GM18867 (cell line): ENCODE measurements at regions not wholly inside any gene's neighbourhood (a gene's known extent, or its start where the extent isn't known, plus 50 kb on each side); places are given as distances from the start of the nearest gene placed in this dataset.
A peak's percentile ranks its signal among the peaks of the same experiment; 100 is the strongest.
"Not testable (repeated sequence)": the region's sequence is repeated elsewhere in the genome, so short reads cannot be mapped to it uniquely, and the experiment has no call there.

ENCODE experiments used
- ATAC-seq: cut with Tn5 transposase; IDR thresholded peaks from one replicate; pipeline ENCODE4 v1.9.1; 2021; ENCODE audit warnings: mild to moderate bottlenecking, moderate library complexity; ENCODE audit not compliant: unreplicated experiment

GRCh38 chr9:15047028-15047551 is 136.9 kb upstream of the FREM1 start:
- ATAC-seq, result no peak

GRCh38 chr9:15033316-15033715 is 123.1 kb upstream of the FREM1 start:
- no peak for ATAC-seq

GRCh38 chr9:15032860-15033259 is 122.6 kb upstream of the FREM1 start:
- ATAC-seq, result no peak

GRCh38 chr9:15021146-15021545 is 110.9 kb upstream of the FREM1 start:
- ATAC-seq, result no peak

DNA sequence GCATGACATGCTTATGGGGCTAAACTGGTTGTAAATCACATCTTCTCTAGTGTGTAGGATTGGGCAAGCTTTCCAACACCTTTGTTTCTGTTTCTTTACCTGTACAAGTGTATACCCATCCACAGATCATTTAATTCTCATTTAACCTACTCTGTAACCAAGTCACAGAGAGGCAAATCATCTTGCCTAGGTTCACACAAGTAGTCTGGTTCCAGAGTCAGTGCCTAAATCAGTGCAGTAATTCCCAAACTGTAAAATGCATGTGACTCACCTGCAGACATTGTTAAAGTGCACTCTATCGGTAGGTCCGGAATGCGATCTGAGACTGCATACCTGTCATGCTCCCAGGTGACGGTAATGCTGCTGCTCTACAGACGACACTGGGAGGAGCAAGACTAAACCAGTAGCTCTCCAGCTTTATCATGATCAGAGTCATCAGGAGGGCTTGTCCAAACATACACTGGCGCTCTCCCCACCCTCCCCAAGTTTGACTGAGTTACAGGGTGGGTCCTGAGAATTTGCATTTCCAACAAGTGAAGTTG is 107.9 kb upstream of the FREM1 start:
- ATAC-seq, result no peak

DNA sequence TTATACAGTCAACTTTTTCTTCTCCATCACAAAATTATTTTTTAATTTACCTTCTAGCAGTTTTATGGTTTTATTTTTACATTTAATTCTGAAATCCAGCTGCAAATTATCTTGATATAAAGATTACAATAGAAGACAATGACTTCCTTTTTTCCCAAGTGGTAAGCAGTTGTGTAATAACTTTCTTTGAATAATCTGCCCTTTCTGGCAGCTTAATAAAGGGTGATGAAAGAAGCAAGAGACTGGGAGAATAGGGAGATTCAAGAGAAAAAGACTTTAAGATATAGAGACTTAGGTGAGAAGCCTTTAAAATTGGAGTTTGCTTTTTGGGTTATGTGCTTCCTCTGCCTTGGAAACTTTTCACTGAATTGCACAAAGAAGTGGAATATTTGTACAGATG is 100.4 kb upstream of the FREM1 start:
- no peak for ATAC-seq

GRCh38 chr9:15007698-15008097 is 97.5 kb upstream of the FREM1 start:
- ATAC-seq, result no peak

- ATAC-seq, result no peak
Observed at GRCh38 chr9:14994738-14995137, 84.5 kb upstream of the FREM1 start.

- ATAC-seq, result no peak
Observed at GRCh38 chr9:14993901-14994554, 83.8 kb upstream of the FREM1 start.

- no peak for ATAC-seq
Observed at GRCh38 chr9:14993061-14993800, 83.0 kb upstream of the FREM1 start.

- ATAC-seq, result no peak
Observed at GRCh38 chr9:14992516-14992915, 82.3 kb upstream of the FREM1 start.

DNA sequence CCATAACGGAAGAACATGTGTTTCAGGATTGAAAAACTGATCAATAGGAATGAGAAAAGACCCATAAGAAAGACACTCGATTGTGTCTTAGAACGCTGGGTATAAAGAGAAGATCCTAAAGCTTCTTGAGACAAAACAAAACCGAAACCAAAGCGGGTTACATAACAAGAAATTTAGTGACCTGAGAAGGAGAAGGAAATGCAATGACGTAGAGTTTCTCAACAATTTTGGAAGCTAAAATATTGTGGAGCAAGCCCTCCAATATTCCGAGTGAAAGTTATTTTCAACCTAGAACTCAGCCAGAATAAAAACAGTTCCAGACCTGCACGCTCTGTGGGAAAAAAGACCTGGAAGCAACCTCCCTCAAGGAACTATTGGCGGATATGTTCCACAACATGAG is 81.9 kb upstream of the FREM1 start:
- ATAC-seq, result peak; percentile 60

DNA sequence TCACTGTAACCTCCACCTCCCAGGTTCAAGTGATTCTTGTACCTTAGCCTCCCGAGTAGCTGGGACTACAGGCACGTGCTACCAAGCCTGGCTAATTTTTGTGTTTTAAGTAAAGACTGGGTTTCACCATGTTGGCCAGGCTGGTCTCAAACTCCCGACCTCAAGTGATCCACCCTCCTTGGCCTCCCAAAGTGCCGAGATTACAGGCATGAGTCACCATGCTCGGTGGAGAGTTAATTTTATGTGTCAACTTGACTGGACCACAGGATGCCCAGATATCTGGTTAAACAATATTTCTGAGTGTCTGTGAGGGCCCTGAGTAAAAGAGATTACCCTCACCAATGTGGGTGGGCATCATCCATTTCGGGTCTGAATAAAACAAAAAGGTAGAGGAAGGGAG is 80.4 kb upstream of the FREM1 start:
- ATAC-seq, result not testable (repeated sequence)

GRCh38 chr9:14989811-14990210 is 79.6 kb upstream of the FREM1 start:
- ATAC-seq, result no peak

DNA sequence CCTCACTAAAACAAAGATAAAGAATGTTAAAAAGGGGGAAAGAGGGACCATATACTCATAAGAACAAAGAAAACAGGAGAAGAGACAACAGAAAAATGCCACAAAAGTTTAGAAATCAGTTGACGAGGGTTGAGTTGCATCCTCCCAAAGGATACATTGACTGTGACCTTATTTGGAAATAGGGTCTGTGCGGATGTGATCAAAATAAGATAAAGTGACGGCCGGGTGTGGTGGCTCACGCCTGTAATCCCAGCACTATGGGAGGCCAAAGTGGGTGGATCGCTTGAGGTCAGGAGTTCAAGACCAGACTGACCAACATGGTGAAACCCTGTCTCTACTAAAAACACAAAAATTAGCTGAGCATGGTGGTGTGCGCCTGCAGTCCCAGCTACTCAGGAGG is 79.1 kb upstream of the FREM1 start:
- not testable (repeated sequence) for ATAC-seq

DNA sequence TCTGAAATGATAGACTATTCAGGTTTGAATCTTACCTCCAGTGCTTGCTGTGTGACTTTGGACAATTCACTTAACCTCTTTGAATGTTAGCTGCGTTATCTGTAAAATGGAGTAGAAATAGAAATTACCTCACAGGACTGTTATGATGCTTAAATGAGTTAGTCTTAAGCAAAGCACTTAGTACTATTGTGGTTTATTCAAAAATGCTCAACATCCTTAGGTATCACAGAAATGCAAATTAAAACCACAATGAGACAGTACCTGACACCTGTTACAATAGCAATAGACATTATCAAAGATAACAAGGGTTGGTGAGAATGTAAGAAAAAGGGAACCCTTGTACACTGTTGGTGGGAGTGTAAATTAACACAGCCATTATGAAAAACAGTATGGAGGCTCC is 77.6 kb upstream of the FREM1 start:
- peak; percentile 88 for ATAC-seq

DNA sequence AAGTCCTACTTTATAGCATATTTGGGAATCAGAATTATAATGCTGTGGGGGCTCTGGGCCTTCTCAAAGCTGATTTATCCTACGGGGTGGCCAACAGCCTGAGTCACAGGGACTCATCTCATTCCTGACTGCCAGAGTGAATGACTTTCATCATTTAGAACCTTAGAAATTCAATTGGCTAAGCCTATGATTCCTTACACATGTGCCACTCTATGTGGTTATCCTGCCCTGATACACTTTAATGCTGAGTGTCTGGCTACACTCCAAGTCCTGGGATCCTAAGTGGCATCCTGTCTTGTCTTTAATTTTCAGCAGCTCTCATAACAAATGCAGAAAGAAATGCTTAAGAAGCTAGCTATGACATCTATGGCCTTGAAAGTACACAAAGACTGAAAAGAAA is 75.2 kb upstream of the FREM1 start:
- no peak for ATAC-seq

DNA sequence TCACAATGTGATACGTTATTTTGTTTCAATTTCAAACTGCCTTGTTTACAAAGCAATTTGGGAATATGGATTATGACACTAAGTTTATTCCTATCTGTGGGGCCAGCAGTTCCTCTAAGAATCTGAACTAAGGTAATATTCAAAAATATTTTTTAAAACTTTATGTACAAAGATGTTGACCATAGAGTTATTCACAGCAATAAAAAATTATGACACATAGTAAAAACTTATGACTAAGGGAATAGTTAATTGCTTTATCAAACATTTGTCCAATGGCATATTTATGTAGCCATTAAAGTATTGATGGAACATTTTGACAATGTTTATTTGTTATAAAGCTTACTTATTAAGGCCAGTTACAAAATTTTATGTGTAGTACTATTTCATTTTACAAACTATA is 73.4 kb upstream of the FREM1 start:
- ATAC-seq, result no peak

- no peak for ATAC-seq
Observed at GRCh38 chr9:14981291-14981950, 71.2 kb upstream of the FREM1 start.

DNA sequence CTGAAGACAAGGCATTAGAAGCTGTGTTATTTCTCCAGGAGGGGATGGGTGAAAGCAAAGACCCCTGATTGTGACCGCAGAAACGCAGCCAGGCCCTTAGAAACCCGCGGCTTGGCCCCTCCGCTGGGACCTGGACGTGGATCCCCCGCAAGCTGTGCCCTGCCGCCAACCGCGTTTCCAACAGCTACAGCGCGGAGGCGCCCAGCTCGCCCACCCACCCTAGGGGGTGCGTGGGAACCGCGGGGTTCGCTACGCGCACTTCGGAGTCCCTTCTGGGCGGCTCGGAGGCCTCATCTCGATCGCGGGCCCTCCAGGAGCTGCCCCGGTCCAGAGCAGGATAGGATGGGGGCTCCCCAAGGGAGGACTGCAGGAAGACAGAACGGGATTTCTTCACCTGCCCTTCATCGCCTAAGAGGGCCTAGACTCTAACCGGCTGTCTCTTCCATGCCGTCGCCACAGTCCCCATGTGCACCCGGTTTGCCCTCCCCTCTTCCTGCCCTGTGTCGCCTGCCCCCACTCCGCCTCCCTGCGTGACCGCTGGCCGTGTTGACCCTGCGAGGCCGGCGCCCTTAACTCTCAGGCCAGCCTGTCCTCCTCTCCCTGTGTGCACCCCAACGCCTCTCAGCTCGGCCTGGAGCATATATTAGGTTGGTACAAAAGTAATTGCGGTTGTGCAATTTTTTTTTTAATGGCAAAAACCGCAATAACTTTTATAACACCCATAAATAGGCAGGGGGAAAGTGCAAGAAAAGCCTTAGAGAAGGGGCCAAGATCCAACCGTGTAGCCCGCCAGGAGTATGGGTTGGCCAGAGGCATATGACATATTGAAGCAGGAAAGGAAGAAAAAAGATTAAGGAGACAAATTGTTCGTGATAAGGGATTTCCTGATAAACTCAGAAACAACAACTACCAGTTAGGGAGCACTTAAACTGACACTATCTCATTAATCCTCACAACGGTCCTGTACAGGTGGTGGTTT is 68.1 kb upstream of the FREM1 start:
- ATAC-seq, result no peak
